ENCODE measurements at regions not wholly inside any gene's neighbourhood (a gene's known extent, or its start where the extent isn't known, plus 50 kb on each side); places are given as distances from the start of the nearest gene placed in this dataset.
"Not testable (repeated sequence)": the region's sequence is repeated elsewhere in the genome, so short reads cannot be mapped to it uniquely, and the experiment has no call there.

- Mint-ChIP-seq H3K9me3 (no peaks in the 10 kb centered on the region), H3K4me3 (no peak overlapping the region), H3K27me3 (ENCODE audit: low read depth in 3 of 3) (peaks cover 0 to 7% (median 3%) of the 10 kb centered on the region in 3 donors), H3K27ac (no peak overlapping the region), H3K4me1 (no peaks in the 10 kb centered on the region), H3K36me3 (peaks cover 0 to 3% (median 0%) of the 10 kb centered on the region in 3 donors)
- no peak for DNase-seq
Measured at GRCh38 chr2:198273660-198274059, 469.3 kb downstream of the PLCL1 start.

GRCh38 chr2:198270157-198270556, 465.8 kb downstream of the PLCL1 start:
- H3K27ac Mint-ChIP-seq; H3K4me3 Mint-ChIP-seq; H3K4me1 Mint-ChIP-seq; H3K27me3 Mint-ChIP-seq (ENCODE audit: low read depth in 3 of 3); DNase-seq; H3K36me3 Mint-ChIP-seq; H3K9me3 Mint-ChIP-seq: not testable (repeated sequence)

DNA sequence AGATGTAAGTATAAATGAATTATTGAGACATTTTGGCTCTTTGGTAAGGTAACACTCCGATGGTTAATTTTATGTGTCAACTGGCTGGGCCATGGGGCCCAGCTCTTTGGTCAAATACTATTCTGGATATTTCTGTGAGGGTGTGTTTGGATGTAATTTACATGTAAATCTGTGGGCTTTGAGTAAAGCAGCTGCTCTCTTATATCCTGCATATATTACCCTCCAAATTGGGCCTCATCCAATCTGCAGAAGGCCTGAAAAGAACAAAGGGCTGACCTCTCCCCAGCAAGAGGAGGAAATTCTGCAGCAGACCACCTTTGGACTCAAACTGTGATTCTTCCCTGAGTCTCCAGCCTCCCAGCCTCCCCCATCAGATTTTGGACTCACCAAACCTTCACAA, 464.1 kb downstream of the PLCL1 start:
- no peak for DNase-seq
- H3K4me1 Mint-ChIP-seq = no peaks in the 10 kb centered on the region
- H3K27me3 Mint-ChIP-seq (ENCODE audit: low read depth in 3 of 3) = peaks cover 0 to 7% (median 3%) of the 10 kb centered on the region in 3 donors
- H3K36me3 Mint-ChIP-seq = peaks cover 0 to 3% (median 0%) of the 10 kb centered on the region in 3 donors
- H3K4me3 Mint-ChIP-seq = no peak overlapping the region
- no peak overlapping the region for H3K27ac Mint-ChIP-seq
- peaks cover 0 to 5% (median 0%) of the 10 kb centered on the region in 6 donors for H3K9me3 Mint-ChIP-seq

GRCh38 chr2:198259496-198259895, 455.1 kb downstream of the PLCL1 start:
- H3K9me3 Mint-ChIP-seq = peaks cover 0 to 4% (median 0%) of the 10 kb centered on the region in 6 donors
- DNase-seq = no peak
- H3K4me1 Mint-ChIP-seq = no peaks in the 10 kb centered on the region
- H3K27me3 Mint-ChIP-seq (ENCODE audit: low read depth in 3 of 3) = no peaks in the 10 kb centered on the region
- H3K27ac Mint-ChIP-seq = no peak overlapping the region
- H3K4me3 Mint-ChIP-seq = no peak overlapping the region
- no peaks in the 10 kb centered on the region for H3K36me3 Mint-ChIP-seq

DNA sequence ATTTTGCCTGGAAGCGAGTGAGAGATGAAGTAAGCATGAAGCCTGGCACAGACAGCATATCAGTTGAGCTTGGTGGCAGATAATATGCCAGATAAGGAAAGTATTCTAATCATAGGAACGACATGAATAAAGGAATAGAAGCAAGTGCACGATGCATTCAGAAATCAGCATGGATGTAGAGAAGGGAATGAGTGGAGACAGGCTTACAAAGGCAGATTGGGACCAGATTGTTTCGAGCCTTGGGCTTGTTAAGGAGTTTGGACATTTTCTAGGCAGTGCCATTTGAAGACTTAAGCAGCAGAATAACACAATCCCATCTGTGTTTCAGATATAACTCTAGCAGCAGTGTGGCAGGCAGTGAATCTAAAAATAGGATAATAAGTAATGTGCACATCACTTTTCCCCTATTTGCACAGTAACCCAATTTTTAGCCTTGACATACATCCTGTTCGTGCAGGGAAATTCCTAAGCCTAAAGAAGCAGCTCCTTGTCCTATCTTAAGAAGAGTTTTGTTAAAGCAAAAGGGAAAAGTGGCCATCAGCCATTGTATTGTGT, 450.2 kb downstream of the PLCL1 start:
- H3K36me3 Mint-ChIP-seq = no peaks in the 10 kb centered on the region
- H3K27me3 Mint-ChIP-seq (ENCODE audit: low read depth in 3 of 3) = peaks cover 0 to 4% (median 3%) of the 10 kb centered on the region in 3 donors
- no peaks in the 10 kb centered on the region for H3K4me1 Mint-ChIP-seq
- H3K4me3 Mint-ChIP-seq = no peak overlapping the region
- DNase-seq = no peak
- H3K9me3 Mint-ChIP-seq = peaks cover 0 to 5% (median 0%) of the 10 kb centered on the region in 6 donors
- no peak overlapping the region for H3K27ac Mint-ChIP-seq

GRCh38 chr2:198253995-198254394, 449.6 kb downstream of the PLCL1 start:
- Mint-ChIP-seq H3K27me3 (ENCODE audit: low read depth in 3 of 3) (peaks cover 0 to 4% (median 3%) of the 10 kb centered on the region in 3 donors), H3K4me1 (no peaks in the 10 kb centered on the region), H3K9me3 (peaks cover 0 to 2% (median 0%) of the 10 kb centered on the region in 6 donors), H3K4me3 (no peak overlapping the region), H3K36me3 (no peaks in the 10 kb centered on the region), H3K27ac (no peak overlapping the region)
- no peak for DNase-seq

GRCh38 chr2:198252472-198252871, 448.1 kb downstream of the PLCL1 start:
- Mint-ChIP-seq H3K4me3 (no peak overlapping the region), H3K4me1 (no peaks in the 10 kb centered on the region), H3K27me3 (ENCODE audit: low read depth in 3 of 3) (peaks cover 0 to 4% (median 3%) of the 10 kb centered on the region in 3 donors), H3K36me3 (no peaks in the 10 kb centered on the region), H3K27ac (no peak overlapping the region), H3K9me3 (peaks cover 0 to 2% (median 0%) of the 10 kb centered on the region in 6 donors)
- no peak for DNase-seq

DNA sequence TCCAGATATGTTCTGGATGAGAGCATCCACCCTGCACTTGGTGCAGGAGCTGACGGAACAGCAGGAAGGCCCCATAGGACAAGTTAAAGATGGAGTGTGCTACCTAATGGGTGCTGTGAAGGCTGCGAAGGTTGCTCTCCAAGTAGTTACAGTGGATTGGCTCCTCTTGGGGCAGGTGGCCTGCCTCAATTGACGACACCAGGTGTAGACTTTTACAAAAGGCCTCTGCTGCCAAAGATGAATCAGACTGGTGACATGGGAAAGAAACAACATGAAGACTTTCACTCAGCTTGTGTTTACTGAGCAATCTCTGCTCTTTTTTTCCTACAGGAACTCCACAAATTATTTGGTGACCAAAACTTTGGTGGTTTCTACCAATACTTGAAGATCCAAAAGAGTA, 437.7 kb downstream of the PLCL1 start:
- Mint-ChIP-seq H3K4me3 (no peak overlapping the region), H3K4me1 (no peaks in the 10 kb centered on the region), H3K27me3 (ENCODE audit: low read depth in 3 of 3) (peaks cover 0 to 6% (median 0%) of the 10 kb centered on the region in 3 donors), H3K27ac (no peak overlapping the region), H3K36me3 (no peaks in the 10 kb centered on the region), H3K9me3 (no peaks in the 10 kb centered on the region)
- DNase-seq = no peak

DNA sequence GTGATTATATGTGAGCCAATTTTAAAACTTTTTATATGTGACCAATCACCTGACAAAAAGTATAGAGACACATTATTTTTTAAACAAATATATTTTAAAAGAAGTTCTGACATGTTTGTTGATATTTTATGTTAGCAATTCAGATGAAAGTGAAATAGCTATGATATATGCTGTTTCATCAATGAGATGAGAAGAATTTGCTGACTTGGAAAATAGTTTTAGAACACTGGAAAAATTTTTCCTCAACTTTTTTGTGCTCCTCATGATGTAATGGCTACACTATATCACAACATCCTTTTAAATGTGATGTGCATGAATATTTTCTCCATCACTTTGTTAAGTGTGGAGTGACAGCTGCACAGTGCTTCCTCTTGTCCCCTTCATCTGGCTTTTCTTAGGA, 434.0 kb downstream of the PLCL1 start:
- no peak overlapping the region for H3K4me3 Mint-ChIP-seq
- H3K27me3 Mint-ChIP-seq (ENCODE audit: low read depth in 3 of 3) = peaks cover under 1 to 4% (median 2%) of the 10 kb centered on the region in 3 donors
- no peaks in the 10 kb centered on the region for H3K36me3 Mint-ChIP-seq
- peaks cover 0 to 1% (median 0%) of the 10 kb centered on the region in 6 donors for H3K9me3 Mint-ChIP-seq
- DNase-seq = no peak
- H3K4me1 Mint-ChIP-seq = no peaks in the 10 kb centered on the region
- H3K27ac Mint-ChIP-seq = no peak overlapping the region

DNA sequence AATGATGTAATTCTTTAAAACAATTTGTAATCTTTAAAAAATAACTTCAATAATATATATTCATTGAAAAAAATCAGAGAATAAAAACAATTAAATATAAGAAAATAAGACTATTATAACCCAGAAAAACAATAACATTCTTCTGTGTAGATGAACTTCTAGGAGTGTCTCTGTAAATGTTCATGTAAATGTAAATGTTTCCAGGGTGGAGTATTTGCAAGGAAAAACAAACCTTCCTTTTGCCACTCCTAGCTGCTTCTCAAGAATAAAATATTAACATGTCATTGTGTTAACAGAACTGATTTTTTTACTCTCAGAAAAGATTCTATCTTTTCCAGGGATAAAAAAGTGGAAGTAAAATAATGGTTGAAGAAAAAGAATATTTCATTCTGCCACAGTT, 431.9 kb downstream of the PLCL1 start:
- Mint-ChIP-seq H3K27me3 (ENCODE audit: low read depth in 3 of 3) (peaks cover 2 to 8% (median 3%) of the 10 kb centered on the region in 3 donors), H3K4me3 (no peak overlapping the region), H3K4me1 (no peaks in the 10 kb centered on the region), H3K36me3 (no peaks in the 10 kb centered on the region), H3K27ac (no peak overlapping the region), H3K9me3 (peaks cover 0 to 2% (median 0%) of the 10 kb centered on the region in 6 donors)
- DNase-seq = no peak

DNA sequence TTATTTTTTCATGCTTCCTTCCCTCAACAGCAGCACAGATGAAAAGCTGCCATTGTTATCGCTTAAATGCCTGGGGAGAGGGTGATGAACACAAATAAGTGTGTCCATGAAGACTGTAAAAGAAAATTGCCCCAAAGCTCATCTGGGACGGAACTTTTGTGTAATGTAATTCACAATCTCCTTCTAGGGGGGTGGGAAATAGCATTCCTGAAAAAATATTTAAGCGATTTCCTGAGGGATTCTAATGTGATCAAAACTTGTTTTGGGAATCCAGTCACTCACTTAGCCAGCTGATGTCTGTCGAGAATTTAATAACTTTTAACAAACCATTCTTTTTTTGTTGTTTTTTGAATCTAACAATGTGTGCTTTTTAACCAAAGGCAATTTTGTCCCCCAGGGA, 427.9 kb downstream of the PLCL1 start:
- DNase-seq = no peak
- peaks cover 0 to 2% (median 0%) of the 10 kb centered on the region in 6 donors for H3K9me3 Mint-ChIP-seq
- peaks cover 2 to 8% (median 7%) of the 10 kb centered on the region in 3 donors for H3K27me3 Mint-ChIP-seq (ENCODE audit: low read depth in 3 of 3)
- H3K4me3 Mint-ChIP-seq = no peak overlapping the region
- H3K27ac Mint-ChIP-seq = no peak overlapping the region
- no peaks in the 10 kb centered on the region for H3K4me1 Mint-ChIP-seq
- no peaks in the 10 kb centered on the region for H3K36me3 Mint-ChIP-seq

DNA sequence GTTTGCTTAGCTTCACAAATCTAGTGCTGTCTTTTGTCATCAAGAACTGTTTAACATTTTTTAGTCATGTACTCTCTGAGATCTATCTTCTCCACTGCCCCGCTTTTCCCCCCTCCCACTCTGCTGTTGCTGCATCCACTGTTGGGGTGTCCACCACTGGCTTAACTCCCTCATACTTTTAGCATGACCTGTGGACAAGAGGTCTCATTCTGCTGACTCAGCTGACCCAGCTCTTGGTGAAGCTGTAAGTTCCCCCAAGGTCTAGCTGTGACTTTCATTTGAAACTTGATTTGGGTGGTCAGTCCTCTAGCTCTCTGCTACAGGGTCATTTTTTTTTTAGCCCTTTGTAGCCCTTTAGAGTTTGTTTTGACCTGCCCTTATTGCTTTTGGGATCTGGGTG, 427.2 kb downstream of the PLCL1 start:
- peaks cover 0 to 2% (median 0%) of the 10 kb centered on the region in 6 donors for H3K9me3 Mint-ChIP-seq
- DNase-seq = no peak
- H3K4me1 Mint-ChIP-seq = no peaks in the 10 kb centered on the region
- no peak overlapping the region for H3K27ac Mint-ChIP-seq
- H3K36me3 Mint-ChIP-seq = no peaks in the 10 kb centered on the region
- peaks cover 2 to 8% (median 7%) of the 10 kb centered on the region in 3 donors for H3K27me3 Mint-ChIP-seq (ENCODE audit: low read depth in 3 of 3)
- no peak overlapping the region for H3K4me3 Mint-ChIP-seq

DNA sequence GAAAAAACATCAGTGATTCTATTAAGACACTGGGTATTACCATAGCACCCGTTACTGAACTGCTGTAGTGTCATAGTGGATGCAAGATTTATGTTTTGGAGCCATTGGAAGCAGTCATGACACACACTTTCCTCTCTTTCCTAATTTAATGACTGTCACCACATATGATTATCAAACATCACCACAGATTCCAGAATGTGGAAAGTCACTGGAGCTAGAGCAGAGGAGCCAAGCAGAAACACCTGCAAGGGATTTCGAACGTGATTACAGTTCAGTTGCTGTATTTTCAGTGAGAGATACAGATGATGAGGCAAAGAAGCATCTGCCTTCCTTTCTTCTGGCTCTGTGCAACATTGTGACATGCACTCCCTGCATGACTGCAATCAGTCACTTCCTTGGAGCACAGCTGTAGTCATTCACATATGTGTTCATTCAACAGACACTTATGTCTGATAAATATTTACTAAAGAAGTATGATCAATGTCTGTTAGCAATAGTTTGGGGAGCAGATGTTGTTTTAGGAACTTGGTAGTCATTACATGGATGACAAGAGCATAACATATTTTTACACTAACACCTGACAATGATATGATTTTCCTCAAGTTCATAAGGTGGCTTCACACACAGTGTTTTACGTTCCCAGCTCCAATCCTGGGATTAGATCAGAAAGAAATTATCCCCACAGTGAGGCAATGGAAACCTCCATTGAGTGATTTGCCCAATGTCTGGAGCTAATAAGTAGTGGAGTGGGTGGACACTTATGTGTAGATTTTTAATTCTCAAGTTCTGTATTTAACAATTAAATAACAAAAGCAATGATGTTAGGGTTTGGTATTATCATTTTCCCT, 416.6 kb downstream of the PLCL1 start:
- H3K27ac Mint-ChIP-seq = no peak overlapping the region
- no peak overlapping the region for H3K4me3 Mint-ChIP-seq
- no peaks in the 10 kb centered on the region for H3K4me1 Mint-ChIP-seq
- no peaks in the 10 kb centered on the region for H3K36me3 Mint-ChIP-seq
- no peaks in the 10 kb centered on the region for H3K27me3 Mint-ChIP-seq (ENCODE audit: low read depth in 3 of 3)
- no peak for DNase-seq
- peaks cover 0 to 1% (median 0%) of the 10 kb centered on the region in 6 donors for H3K9me3 Mint-ChIP-seq

- no peak overlapping the region for H3K4me3 Mint-ChIP-seq
- peaks cover 0 to 1% (median 0%) of the 10 kb centered on the region in 6 donors for H3K9me3 Mint-ChIP-seq
- no peaks in the 10 kb centered on the region for H3K27me3 Mint-ChIP-seq (ENCODE audit: low read depth in 3 of 3)
- no peak for DNase-seq
- no peaks in the 10 kb centered on the region for H3K36me3 Mint-ChIP-seq
- no peak overlapping the region for H3K27ac Mint-ChIP-seq
- no peaks in the 10 kb centered on the region for H3K4me1 Mint-ChIP-seq
Measured at GRCh38 chr2:198219292-198219691, 414.9 kb downstream of the PLCL1 start.

All from immature natural killer cell (primary cell).